Midbrain (tissue), 1 donor: ENCODE measurements at regions not wholly inside any gene's neighbourhood (a gene's known extent, or its start where the extent isn't known, plus 50 kb on each side); places are given as distances from the start of the nearest gene placed in this dataset.

Experiments used
- DNase-seq: peaks from one replicate; lab custom pipeline; 2025; lab: John Stamatoyannopoulos, UW

GRCh38 chr6:120230008-120230407, 880.4 kb upstream of the MAN1A1 start:
- no peak for DNase-seq

- no peak for DNase-seq
Observed at GRCh38 chr6:120228297-120228696, 878.7 kb upstream of the MAN1A1 start.

- DNase-seq = no peak
Observed at GRCh38 chr6:120219339-120219738, 869.8 kb upstream of the MAN1A1 start.

GRCh38 chr6:120214088-120214499, 864.5 kb upstream of the MAN1A1 start:
- DNase-seq = no peak

GRCh38 chr6:120211955-120212792, 862.6 kb upstream of the MAN1A1 start:
- DNase-seq = no peak

GRCh38 chr6:120202878-120203277, 853.3 kb upstream of the MAN1A1 start:
- DNase-seq = no peak

- DNase-seq = no peak
Observed at GRCh38 chr6:120200853-120201252, 851.3 kb upstream of the MAN1A1 start.

GRCh38 chr6:120198033-120198432, 848.5 kb upstream of the MAN1A1 start:
- DNase-seq = no peak

- no peak for DNase-seq
Observed at GRCh38 chr6:120186080-120186479, 836.5 kb upstream of the MAN1A1 start.

GRCh38 chr6:120173250-120173649, 823.7 kb upstream of the MAN1A1 start:
- DNase-seq = no peak

GRCh38 chr6:120164531-120164930, 815.0 kb upstream of the MAN1A1 start:
- DNase-seq = no peak

GRCh38 chr6:120157873-120158272, 808.3 kb upstream of the MAN1A1 start:
- no peak for DNase-seq

- DNase-seq = no peak
Observed at GRCh38 chr6:120147071-120147871, 797.7 kb upstream of the MAN1A1 start.

GRCh38 chr6:120141601-120142000, 792.0 kb upstream of the MAN1A1 start:
- no peak for DNase-seq

GRCh38 chr6:120137492-120137891, 787.9 kb upstream of the MAN1A1 start:
- DNase-seq = no peak

- no peak for DNase-seq
Observed at GRCh38 chr6:120129228-120129627, 779.7 kb upstream of the MAN1A1 start.

GRCh38 chr6:120122401-120122800, 772.8 kb upstream of the MAN1A1 start:
- no peak for DNase-seq

GRCh38 chr6:120116343-120116742, 766.8 kb upstream of the MAN1A1 start:
- DNase-seq = no peak

- no peak for DNase-seq
Observed at GRCh38 chr6:120112980-120113379, 763.4 kb upstream of the MAN1A1 start.

- DNase-seq = no peak
Observed at GRCh38 chr6:120111001-120111400, 761.4 kb upstream of the MAN1A1 start.

- DNase-seq = no peak
Observed at GRCh38 chr6:120108061-120108795, 758.7 kb upstream of the MAN1A1 start.

GRCh38 chr6:120103618-120104017, 754.1 kb upstream of the MAN1A1 start:
- no peak for DNase-seq
